ENCODE measurements at regions not wholly inside any gene's neighbourhood (a gene's known extent, or its start where the extent isn't known, plus 50 kb on each side); places are given as distances from the start of the nearest gene placed in this dataset.

- DNase-seq (ENCODE audit: extremely low spot score, unreplicated experiment): no peak
- Mint-ChIP-seq H3K36me3 (peaks cover 4% of the 10 kb centered on the region), H3K27me3 (no peaks in the 10 kb centered on the region), H3K9me3 (no peaks in the 10 kb centered on the region), H3K4me1 (ENCODE audit: unreplicated experiment) (peaks cover 26% of the 10 kb centered on the region), H3K4me3 (no peak overlapping the region), H3K27ac (no peak overlapping the region)
- no peak for TF ChIP-seq CTCF (conservative IDR thresholded peaks at IDR 0.05)
Measured at GRCh38 chr1:39147099-39148025, 57.1 kb upstream of the MACF1 start.

- peaks cover 4% of the 10 kb centered on the region for H3K36me3 Mint-ChIP-seq
- H3K4me3 Mint-ChIP-seq: no peak overlapping the region
- peaks cover 34% of the 10 kb centered on the region for H3K4me1 Mint-ChIP-seq (ENCODE audit: unreplicated experiment)
Measured at GRCh38 chr1:39148942-39149341, 55.6 kb upstream of the MACF1 start.

GRCh38 chr1:39149509-39149908 is 55.0 kb upstream of the MACF1 start:
- Mint-ChIP-seq H3K27me3 (no peaks in the 10 kb centered on the region), H3K4me1 (ENCODE audit: unreplicated experiment) (peaks cover 39% of the 10 kb centered on the region), H3K36me3 (peaks cover 4% of the 10 kb centered on the region), H3K27ac (no peak overlapping the region), H3K4me3 (no peak overlapping the region), H3K9me3 (no peaks in the 10 kb centered on the region)
- TF ChIP-seq CTCF (conservative IDR thresholded peaks at IDR 0.05): no peak
- DNase-seq (ENCODE audit: extremely low spot score, unreplicated experiment): no peak

More at GRCh38 chr1:39148942-39149341, 55.6 kb upstream of the MACF1 start:
- Mint-ChIP-seq H3K27ac (no peak overlapping the region), H3K9me3 (no peaks in the 10 kb centered on the region), H3K27me3 (no peaks in the 10 kb centered on the region)
- no peak for DNase-seq (ENCODE audit: extremely low spot score, unreplicated experiment)
- no peak for TF ChIP-seq CTCF (conservative IDR thresholded peaks at IDR 0.05)

- Mint-ChIP-seq H3K27ac (no peak overlapping the region), H3K27me3 (no peaks in the 10 kb centered on the region), H3K4me1 (ENCODE audit: unreplicated experiment) (peaks cover 44% of the 10 kb centered on the region), H3K36me3 (peaks cover 4% of the 10 kb centered on the region), H3K9me3 (no peaks in the 10 kb centered on the region), H3K4me3 (no peak overlapping the region)
- DNase-seq (ENCODE audit: extremely low spot score, unreplicated experiment): no peak
- no peak for TF ChIP-seq CTCF (conservative IDR thresholded peaks at IDR 0.05)
Measured at GRCh38 chr1:39150779-39151178, 53.7 kb upstream of the MACF1 start.

GRCh38 chr1:39151267-39151666 is 53.2 kb upstream of the MACF1 start:
- DNase-seq (ENCODE audit: extremely low spot score, unreplicated experiment): no peak
- no peak for TF ChIP-seq CTCF (conservative IDR thresholded peaks at IDR 0.05)
- Mint-ChIP-seq H3K4me1 (ENCODE audit: unreplicated experiment) (peaks cover 44% of the 10 kb centered on the region), H3K27ac (no peak overlapping the region), H3K9me3 (no peaks in the 10 kb centered on the region), H3K36me3 (peaks cover 4% of the 10 kb centered on the region), H3K4me3 (no peak overlapping the region), H3K27me3 (no peaks in the 10 kb centered on the region)

Data from type B pancreatic cell (in vitro differentiated cells).